ENCODE measurements at regions not wholly inside any gene's neighbourhood (a gene's known extent, or its start where the extent isn't known, plus 50 kb on each side); places are given as distances from the start of the nearest gene placed in this dataset.

- Histone ChIP-seq H3K27me3 (replicated peaks; ENCODE audit: insufficient read depth) (no peaks in the 10 kb centered on the region), H3K4me2 (ENCODE audit: unreplicated experiment) (no peak overlapping the region), H3K4me1 (ENCODE audit: insufficient read depth) (peaks cover 9% of the 10 kb centered on the region), H3K36me3 (ENCODE audit: low read depth) (no peaks in the 10 kb centered on the region), H4K20me1 (ENCODE audit: insufficient read depth) (no peaks in the 10 kb centered on the region), H2AFZ (no peak overlapping the region), H3F3A (ENCODE audit: insufficient read depth) (no peaks in the 10 kb centered on the region), H3K79me2 (ENCODE audit: insufficient read depth) (no peaks in the 10 kb centered on the region), H3K9ac (no peak overlapping the region), H3K9me3 (ENCODE audit: low read depth) (no peaks in the 10 kb centered on the region), H3K4me3 (no peak overlapping the region), H3K9me2 (ENCODE audit: insufficient read depth) (no peaks in the 10 kb centered on the region), H3K27ac (no peak overlapping the region)
- no peak for DNase-seq
- TF ChIP-seq EZH2 (IDR thresholded peaks at IDR 0.05; ENCODE audit: insufficient read depth, poor library complexity, severe bottlenecking): no peak
- TF ChIP-seq EZH2phosphoT487 (IDR thresholded peaks at IDR 0.05; ENCODE audit: insufficient read depth, low read depth): no peak
- in situ Hi-C loops (cut with MboI): no loop called here
- 80 to 100% methylated on average over 1 to 4 of the region's 6 CpGs for WGBS, 2 experiments (ENCODE audit: low coverage in 1 of 2, low lambda C conversion rate in 2 of 2, missing lambda C conversion rate in 2 of 2)
Measured at GRCh38 chrX:150216716-150217115, 146.4 kb upstream of the MAMLD1 start.

- Histone ChIP-seq H3K79me2 (ENCODE audit: insufficient read depth) (no peaks in the 10 kb centered on the region), H3K4me3 (no peak overlapping the region), H3K4me1 (ENCODE audit: insufficient read depth) (peaks cover 4% of the 10 kb centered on the region; the same call in 1 of the 2 replicates), H3K27ac (no peak overlapping the region), H2AFZ (no peak overlapping the region), H3K9me3 (ENCODE audit: low read depth) (no peaks in the 10 kb centered on the region), H3K4me2 (ENCODE audit: unreplicated experiment) (no peak overlapping the region), H4K20me1 (ENCODE audit: insufficient read depth) (no peaks in the 10 kb centered on the region), H3K27me3 (replicated peaks; ENCODE audit: insufficient read depth) (no peaks in the 10 kb centered on the region), H3K36me3 (ENCODE audit: low read depth) (no peaks in the 10 kb centered on the region), H3F3A (ENCODE audit: insufficient read depth) (no peaks in the 10 kb centered on the region), H3K9ac (no peak overlapping the region), H3K9me2 (ENCODE audit: insufficient read depth) (no peaks in the 10 kb centered on the region)
- TF ChIP-seq EZH2 (IDR thresholded peaks at IDR 0.05; ENCODE audit: insufficient read depth, poor library complexity, severe bottlenecking): no peak
- no peak for DNase-seq
- 81 to 94% methylated on average over 4 to 5 of the region's 5 CpGs for WGBS, 2 experiments (ENCODE audit: low coverage in 1 of 2, low lambda C conversion rate in 2 of 2, missing lambda C conversion rate in 2 of 2)
- in situ Hi-C loops (cut with MboI): no loop called here
Measured at GRCh38 chrX:150217609-150218008, 145.5 kb upstream of the MAMLD1 start.

GRCh38 chrX:150219374-150220185 is 143.5 kb upstream of the MAMLD1 start:
- no peak overlapping the region for H3K4me2 ChIP-seq (ENCODE audit: unreplicated experiment)
- no peak overlapping the region for H2AFZ ChIP-seq
- no peak overlapping the region for H3K9ac ChIP-seq
- no peak overlapping the region for H3K4me3 ChIP-seq
- no peaks in the 10 kb centered on the region for H3K36me3 ChIP-seq (ENCODE audit: low read depth)
- TF ChIP-seq EZH2phosphoT487 (IDR thresholded peaks at IDR 0.05; ENCODE audit: insufficient read depth, low read depth) (no peak), EZH2 (IDR thresholded peaks at IDR 0.05; ENCODE audit: insufficient read depth, poor library complexity, severe bottlenecking) (no peak)
- no peaks in the 10 kb centered on the region for H3K9me3 ChIP-seq (ENCODE audit: low read depth)
- no peak overlapping the region for H3K27ac ChIP-seq
- in situ Hi-C loops (cut with MboI): no loop called here
- peak; percentile 59 for DNase-seq
- H3K9me2 ChIP-seq (ENCODE audit: insufficient read depth): no peaks in the 10 kb centered on the region
- no peaks in the 10 kb centered on the region for H4K20me1 ChIP-seq (ENCODE audit: insufficient read depth)
- 79 to 81% methylated on average over 15 to 16 of the region's 17 CpGs for WGBS, 2 experiments (ENCODE audit: low coverage in 1 of 2, low lambda C conversion rate in 2 of 2, missing lambda C conversion rate in 2 of 2)
- no peaks in the 10 kb centered on the region for H3K27me3 ChIP-seq (replicated peaks; ENCODE audit: insufficient read depth)
- no peaks in the 10 kb centered on the region for H3K4me1 ChIP-seq (ENCODE audit: insufficient read depth)
- H3F3A ChIP-seq (ENCODE audit: insufficient read depth): no peaks in the 10 kb centered on the region
- H3K79me2 ChIP-seq (ENCODE audit: insufficient read depth): no peaks in the 10 kb centered on the region

GRCh38 chrX:150223176-150224015 is 139.7 kb upstream of the MAMLD1 start:
- TF ChIP-seq EZH2 (IDR thresholded peaks at IDR 0.05; ENCODE audit: insufficient read depth, poor library complexity, severe bottlenecking): no peak
- Histone ChIP-seq H4K20me1 (ENCODE audit: insufficient read depth) (no peaks in the 10 kb centered on the region), H3K36me3 (ENCODE audit: low read depth) (no peaks in the 10 kb centered on the region), H3K9me3 (ENCODE audit: low read depth) (no peaks in the 10 kb centered on the region), H3K27me3 (replicated peaks; ENCODE audit: insufficient read depth) (no peaks in the 10 kb centered on the region), H3K9me2 (ENCODE audit: insufficient read depth) (no peaks in the 10 kb centered on the region), H3K27ac (no peak overlapping the region), H3F3A (ENCODE audit: insufficient read depth) (no peaks in the 10 kb centered on the region), H3K4me2 (ENCODE audit: unreplicated experiment) (no peak overlapping the region), H3K4me1 (ENCODE audit: insufficient read depth) (no peaks in the 10 kb centered on the region), H3K9ac (no peak overlapping the region), H3K4me3 (no peak overlapping the region), H3K79me2 (ENCODE audit: insufficient read depth) (no peaks in the 10 kb centered on the region), H2AFZ (no peak overlapping the region)
- no peak for DNase-seq
- in situ Hi-C loops (cut with MboI): no loop called here
- WGBS, 2 experiments (ENCODE audit: low coverage in 1 of 2, low lambda C conversion rate in 2 of 2, missing lambda C conversion rate in 2 of 2): 91 to 95% methylated on average over 10 to 12 of the region's 12 CpGs
